ENCODE measurements at regions not wholly inside any gene's neighbourhood (a gene's known extent, or its start where the extent isn't known, plus 50 kb on each side); places are given as distances from the start of the nearest gene placed in this dataset.

- no peak for DNase-seq
Observed at GRCh38 chr3:59644479-59645402, 594.9 kb upstream of the CFAP20DC start.

- no peak for DNase-seq
Observed at GRCh38 chr3:59641169-59641899, 591.5 kb upstream of the CFAP20DC start.

- DNase-seq, result no peak
Observed at GRCh38 chr3:59632760-59633573, 583.1 kb upstream of the CFAP20DC start.

- DNase-seq, result no peak
Observed at GRCh38 chr3:59631482-59631881, 581.7 kb upstream of the CFAP20DC start.

- no peak for DNase-seq
Observed at GRCh38 chr3:59621037-59621436, 571.2 kb upstream of the CFAP20DC start.

GRCh38 chr3:59620325-59620724 lies 570.5 kb upstream of the CFAP20DC start:
- no peak for DNase-seq

GRCh38 chr3:59612444-59612715 lies 562.6 kb upstream of the CFAP20DC start:
- no peak for DNase-seq

- DNase-seq, result no peak
Observed at GRCh38 chr3:59611649-59612443, 562.0 kb upstream of the CFAP20DC start.

GRCh38 chr3:59609657-59610348 lies 560.0 kb upstream of the CFAP20DC start:
- DNase-seq, result no peak

- no peak for DNase-seq
Observed at GRCh38 chr3:59608356-59608755, 558.5 kb upstream of the CFAP20DC start.

GRCh38 chr3:59607656-59608055 lies 557.8 kb upstream of the CFAP20DC start:
- no peak for DNase-seq

GRCh38 chr3:59606638-59607266 lies 556.9 kb upstream of the CFAP20DC start:
- DNase-seq, result no peak

- DNase-seq, result no peak
Observed at GRCh38 chr3:59605944-59606534, 556.2 kb upstream of the CFAP20DC start.

- DNase-seq, result no peak
Observed at GRCh38 chr3:59605318-59605717, 555.5 kb upstream of the CFAP20DC start.

GRCh38 chr3:59601486-59601885 lies 551.7 kb upstream of the CFAP20DC start:
- no peak for DNase-seq

GRCh38 chr3:59600631-59601030 lies 550.8 kb upstream of the CFAP20DC start:
- DNase-seq, result no peak

- DNase-seq, result no peak
Observed at GRCh38 chr3:59596741-59597140, 546.9 kb upstream of the CFAP20DC start.

- DNase-seq, result no peak
Observed at GRCh38 chr3:59595830-59596229, 546.0 kb upstream of the CFAP20DC start.

GRCh38 chr3:59593380-59593779 lies 543.6 kb upstream of the CFAP20DC start:
- no peak for DNase-seq

- no peak for DNase-seq
Observed at GRCh38 chr3:59580996-59581395, 531.2 kb upstream of the CFAP20DC start.

GRCh38 chr3:59580499-59580898 lies 530.7 kb upstream of the CFAP20DC start:
- no peak for DNase-seq

Measured in stimulated activated CD4-positive, alpha-beta T cell treated with anti-CD3 and anti-CD28 coated beads, Interleukin-2, amount 100 ng/mL, for 48 hours (primary cell).